HG02588 (cell line): ENCODE measurements at regions not wholly inside any gene's neighbourhood (a gene's known extent, or its start where the extent isn't known, plus 50 kb on each side); places are given as distances from the start of the nearest gene placed in this dataset.
"Not testable (repeated sequence)": the region's sequence is repeated elsewhere in the genome, so short reads cannot be mapped to it uniquely, and the experiment has no call there.

Experiments
- ATAC-seq: cut with Tn5 transposase; IDR thresholded peaks from one replicate; pipeline ENCODE4 v1.9.1; 2021; ENCODE audit warnings: mild to moderate bottlenecking, moderate library complexity; ENCODE audit not compliant: unreplicated experiment

DNA sequence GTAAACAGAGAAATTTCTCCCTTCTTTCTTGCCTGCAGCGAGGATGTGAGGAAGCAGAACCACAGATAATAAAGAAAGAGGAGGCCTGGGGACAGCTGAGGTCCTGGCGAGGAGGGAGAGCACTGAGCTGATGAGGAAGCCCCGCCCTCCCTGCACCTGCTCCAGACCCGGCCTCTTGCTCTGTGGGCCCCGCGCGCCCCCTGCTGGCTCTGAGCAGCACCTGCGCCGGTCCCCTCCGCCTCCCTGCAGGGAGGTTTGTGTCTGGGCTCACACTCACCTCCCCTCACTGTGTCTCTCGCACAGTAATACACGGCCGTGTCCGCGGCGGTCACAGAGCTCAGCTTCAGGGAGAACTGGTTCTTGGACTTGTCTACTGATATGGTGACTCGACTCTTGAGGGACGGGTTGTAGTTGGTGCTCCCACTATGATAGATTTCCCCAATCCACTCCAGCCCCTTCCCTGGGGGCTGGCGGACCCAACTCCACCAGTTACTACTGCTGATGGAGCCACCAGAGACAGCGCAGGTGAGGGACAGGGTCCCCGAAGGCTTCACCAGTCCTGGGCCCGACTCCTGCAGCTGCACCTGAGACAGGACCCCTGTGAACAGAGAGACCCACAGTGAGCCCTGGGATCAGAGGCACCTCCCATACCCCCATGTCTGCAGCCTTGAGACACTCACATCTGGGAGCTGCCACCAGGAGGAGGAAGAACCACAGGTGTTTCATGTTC, 485.4 kb downstream of the TMEM121 start:
- ATAC-seq, result not testable (repeated sequence)

DNA sequence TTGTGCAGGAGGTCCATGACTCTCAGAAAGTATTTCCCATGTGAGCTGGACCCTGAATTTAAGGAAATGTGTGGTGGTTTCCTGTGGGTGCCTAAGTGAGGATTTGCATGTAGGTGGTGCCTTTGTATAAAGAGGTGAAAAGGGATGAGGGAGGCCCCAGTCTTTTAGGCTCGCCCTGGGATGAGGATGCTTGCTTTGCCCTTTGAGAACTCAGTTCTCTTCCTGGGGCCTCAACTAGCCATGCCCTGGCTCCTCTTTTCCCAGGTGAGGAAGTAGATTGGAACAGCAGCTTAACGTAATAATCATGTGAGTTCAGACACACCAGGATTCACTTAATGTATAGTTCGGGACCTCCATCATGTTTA, 486.0 kb downstream of the TMEM121 start:
- not testable (repeated sequence) for ATAC-seq

DNA sequence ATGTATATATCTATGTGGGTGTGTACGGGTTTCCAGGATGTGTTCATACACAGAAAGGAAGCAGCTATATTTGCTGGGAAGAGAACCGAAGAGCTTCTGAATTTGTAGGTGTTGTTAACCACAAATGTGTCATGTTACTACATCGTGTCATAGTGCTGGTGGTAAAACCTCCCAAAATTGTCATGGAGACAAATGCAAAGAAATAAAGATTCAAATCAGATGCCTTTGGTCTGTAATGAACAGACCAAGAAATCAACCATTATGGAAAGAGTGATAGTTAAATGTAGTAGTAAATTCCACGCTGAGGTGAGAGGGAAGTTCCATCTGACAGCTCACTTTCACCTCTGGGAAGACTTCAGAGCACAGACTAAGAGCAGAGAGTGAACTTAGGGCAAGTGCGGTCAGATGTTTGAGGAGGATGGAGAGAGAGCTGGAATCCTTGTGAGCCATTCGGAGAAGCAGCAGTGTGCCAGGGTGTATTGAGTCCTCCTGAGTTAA, 487.5 kb downstream of the TMEM121 start:
- ATAC-seq, result no peak

DNA sequence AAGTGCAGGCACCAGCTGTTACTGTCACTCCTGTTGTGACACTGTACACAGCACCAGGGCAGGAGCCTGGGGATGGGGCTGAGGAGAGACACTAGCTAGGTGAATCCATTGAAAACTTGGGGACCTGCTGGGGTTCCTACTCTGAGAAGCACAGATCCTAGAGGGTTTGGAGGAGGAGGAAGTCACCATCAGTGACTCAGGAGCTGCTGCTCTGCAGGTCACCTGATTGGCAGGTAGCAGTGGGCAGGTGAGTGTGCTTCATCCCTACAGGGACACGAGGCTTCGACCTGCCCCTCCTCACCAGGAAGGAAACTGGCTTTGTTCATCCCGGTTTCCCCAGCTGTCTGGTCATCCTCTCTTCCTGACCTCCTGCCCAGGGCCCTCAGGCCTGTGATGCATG, 491.6 kb downstream of the TMEM121 start:
- not testable (repeated sequence) for ATAC-seq

DNA sequence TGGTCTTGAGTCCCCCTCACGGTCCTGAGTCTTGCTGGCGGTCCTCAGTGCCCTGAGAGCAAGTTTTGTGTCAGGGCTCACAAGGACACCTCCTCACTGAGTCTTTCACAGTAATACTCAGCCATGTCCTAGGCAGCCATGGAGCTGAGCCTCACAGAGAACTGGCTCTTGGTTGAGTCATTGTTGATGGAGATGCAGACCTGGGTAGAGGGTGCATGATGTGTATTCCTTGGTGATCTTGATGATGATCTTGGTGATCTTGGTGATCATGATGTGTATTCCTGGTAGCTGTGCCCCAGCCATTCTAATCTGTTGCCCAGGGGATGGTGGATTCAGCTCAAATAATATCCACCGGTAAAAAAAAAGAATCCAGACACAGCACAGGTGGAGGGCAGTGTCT, 495.4 kb downstream of the TMEM121 start:
- ATAC-seq, result no peak

DNA sequence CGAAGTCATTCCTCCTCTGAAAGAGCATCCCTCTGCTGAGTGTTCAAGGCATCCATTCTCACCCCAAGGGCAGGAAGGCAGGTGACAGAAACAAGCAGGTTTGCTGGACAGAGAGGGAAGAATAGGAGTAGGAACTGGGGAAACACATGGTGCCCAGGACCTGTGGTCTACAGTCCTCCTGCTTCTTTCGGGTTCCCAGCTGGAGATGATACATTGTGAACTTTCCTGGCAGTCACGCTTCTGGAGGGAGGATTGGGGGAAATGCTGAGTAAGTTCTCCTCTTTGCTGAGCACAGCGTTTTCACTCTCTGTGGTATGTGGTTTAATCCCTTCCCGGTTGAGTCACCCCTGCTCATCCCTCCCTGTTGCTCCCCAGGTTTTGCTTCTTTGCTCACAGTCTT, 496.3 kb downstream of the TMEM121 start:
- ATAC-seq, result not testable (repeated sequence)

DNA sequence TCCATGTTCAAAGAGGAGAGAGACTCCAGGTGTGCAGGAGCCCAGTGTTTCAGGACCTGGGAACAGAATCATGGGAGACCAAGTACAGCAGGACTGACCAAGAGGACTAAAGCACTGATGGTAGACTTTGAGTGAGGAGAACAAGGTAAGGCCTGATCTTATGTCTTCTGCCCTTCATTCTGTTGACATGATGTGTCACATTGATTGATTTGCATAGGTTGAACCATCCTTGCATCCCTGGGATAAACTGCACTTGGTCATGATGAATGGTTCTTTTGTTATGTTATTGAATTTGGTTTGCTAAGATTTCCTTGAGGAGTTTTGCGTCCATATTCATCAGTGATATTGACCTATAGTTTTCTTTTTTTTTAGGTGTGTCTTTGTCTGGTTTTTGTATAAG, 497.0 kb downstream of the TMEM121 start:
- no peak for ATAC-seq

DNA sequence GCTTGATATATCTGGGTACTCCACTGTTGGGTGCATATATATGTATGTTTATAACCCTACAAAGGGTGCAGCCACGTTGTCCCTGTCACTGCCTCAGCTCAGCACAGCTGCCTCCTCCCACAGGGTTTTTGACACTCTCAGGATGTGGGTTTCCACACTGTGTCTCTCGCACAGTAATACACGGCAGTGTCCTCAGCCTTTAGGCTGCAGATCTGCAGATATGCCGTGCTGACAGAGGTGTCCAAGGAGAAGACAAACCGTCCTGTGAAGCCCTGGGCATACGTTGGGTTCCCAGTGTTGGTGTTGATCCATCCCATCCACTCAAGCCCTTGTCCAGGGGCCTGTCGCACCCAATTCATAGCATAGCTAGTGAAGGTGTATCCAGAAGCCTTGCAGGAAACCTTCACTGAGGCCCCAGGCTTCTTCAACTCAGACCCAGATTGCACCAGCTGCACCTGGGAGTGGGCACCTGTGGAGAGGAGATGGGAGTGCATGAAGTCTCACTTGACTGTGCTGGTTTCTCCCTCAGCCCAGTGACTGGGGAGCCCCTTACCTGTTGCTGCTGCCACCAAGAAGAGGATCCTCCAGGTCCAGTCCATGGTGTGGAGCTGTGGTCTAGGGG, 498.7 kb downstream of the TMEM121 start:
- no peak for ATAC-seq

DNA sequence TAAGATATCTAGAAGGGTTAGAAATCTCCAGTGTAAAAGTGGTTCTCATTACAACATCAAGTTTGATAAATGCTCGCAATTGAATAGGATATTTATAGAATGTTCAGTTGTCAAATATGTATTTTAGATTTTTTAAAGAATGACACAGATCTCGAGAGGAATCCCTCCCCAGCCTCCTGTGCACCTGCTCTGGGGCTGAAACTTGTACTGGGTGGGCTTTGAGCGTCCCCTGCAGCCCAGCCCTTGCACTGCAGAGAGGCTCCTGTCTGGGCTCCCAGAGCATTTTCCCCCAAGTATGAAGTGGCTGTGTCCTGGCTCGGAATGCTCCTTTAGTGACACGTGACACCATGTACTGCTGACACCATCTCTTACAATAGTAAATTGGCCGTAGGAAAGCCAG, 499.6 kb downstream of the TMEM121 start:
- no peak for ATAC-seq

DNA sequence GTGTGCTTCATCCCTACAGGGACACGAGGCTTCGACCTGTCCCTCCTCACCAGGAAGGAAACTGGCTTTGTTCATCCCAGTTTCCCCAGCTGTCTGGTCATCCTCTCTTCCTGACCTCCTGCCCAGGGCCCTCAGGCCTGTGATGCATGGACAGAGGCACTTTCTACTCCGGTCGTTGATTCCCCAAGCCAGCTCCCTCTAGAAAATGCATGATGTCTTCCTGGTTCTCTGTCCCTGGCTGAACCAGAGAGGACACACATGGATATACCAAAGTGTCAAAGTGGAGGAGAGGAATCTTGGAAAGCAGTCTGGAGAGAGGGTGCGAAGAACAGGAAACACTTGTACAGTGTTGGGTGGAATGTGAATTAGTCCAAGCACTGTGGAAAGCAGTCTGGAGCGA, 501.4 kb downstream of the TMEM121 start:
- ATAC-seq, result not testable (repeated sequence)

DNA sequence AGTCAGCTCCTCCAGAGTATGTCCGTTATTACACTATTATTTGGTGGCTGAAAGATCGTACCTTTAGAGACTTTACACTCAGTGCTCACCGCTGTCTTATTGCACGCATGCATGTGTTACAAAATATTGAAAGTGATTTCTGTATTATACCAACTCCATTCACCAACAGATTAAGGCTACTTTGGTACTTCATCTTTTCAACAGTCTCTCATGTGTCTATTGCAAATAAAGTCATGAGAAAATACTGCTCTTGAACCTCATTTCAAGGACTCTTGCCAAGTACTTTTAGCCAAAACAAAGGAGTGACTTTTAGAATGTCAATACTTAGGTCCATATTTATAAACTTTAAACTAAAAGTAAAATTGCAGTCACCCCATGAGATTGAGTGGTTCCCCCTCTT, 503.6 kb downstream of the TMEM121 start:
- ATAC-seq, result no peak

DNA sequence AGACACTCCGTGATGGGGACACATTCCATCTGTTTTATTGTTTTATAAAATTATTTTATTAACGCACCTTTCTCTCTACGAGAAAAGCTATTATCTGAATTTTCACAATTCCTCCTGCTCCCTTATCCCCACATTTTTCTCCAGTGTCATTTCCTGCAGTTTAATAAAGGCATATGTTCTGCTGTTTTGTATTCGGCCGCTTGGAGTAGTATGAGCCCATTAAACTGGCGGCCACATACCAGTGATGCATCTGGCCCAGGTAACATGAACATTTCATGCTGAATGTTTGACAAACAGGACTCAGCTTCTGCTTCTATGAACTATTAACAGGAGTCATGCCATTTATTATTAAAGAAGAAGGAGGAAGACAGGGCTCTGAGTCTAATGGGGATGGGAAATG, 511.0 kb downstream of the TMEM121 start:
- no peak for ATAC-seq

DNA sequence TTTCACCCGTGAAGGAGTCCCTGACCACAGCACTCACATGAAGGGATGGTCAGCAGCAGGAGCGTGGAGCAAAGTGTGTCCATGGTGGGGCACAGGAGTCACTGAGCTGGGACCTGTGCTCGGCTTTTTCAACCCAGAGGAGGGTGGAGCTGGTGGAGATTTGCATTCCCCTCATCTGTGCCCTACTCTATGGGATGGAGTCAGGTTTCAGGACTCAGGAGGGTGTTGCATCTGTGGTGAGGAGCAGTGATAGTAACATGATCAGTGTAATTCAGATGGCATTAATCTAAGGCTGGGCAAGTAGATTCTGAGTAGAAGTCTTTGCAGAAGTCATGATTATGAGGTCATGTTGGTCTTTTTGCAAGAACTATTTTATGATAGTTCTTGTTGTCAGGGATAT, 511.9 kb downstream of the TMEM121 start:
- ATAC-seq, result no peak

DNA sequence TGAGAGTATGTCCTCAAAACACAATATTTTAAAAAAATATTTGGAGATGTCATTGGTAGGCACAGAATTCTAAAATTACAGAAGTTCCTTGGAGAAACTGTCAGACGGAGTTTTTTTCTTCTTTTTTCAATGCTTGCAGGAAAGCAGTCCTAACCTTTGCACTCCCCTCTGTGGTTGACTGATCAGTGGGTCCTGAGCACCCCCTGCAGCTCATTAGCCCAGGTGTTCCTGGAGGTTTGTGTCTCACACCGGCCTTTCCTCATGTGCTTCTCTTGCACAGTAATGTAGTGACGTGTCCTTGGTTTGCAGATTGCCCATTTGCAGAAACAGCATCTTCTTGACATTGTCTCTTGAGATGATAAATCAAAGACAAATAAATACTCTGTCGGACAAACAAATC, 513.0 kb downstream of the TMEM121 start:
- no peak for ATAC-seq

DNA sequence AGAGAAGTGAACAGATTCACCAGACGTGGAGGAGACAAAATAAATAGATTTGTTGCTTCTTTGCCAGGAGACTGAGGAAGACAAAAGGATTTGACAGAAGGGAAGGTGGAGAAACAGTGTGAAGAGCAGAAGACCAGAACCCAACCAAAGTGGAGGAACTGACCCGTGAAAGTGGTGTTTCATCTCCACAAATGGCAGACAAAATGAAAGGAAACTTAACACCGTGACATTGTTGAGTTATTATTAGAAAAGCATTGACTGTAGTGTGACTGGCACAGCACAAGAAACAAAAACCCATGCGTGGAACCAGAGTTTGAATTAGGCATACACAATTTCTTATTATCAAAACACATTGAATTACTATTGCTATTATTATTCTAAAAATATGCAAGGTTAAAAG, 518.1 kb downstream of the TMEM121 start:
- no peak for ATAC-seq

DNA sequence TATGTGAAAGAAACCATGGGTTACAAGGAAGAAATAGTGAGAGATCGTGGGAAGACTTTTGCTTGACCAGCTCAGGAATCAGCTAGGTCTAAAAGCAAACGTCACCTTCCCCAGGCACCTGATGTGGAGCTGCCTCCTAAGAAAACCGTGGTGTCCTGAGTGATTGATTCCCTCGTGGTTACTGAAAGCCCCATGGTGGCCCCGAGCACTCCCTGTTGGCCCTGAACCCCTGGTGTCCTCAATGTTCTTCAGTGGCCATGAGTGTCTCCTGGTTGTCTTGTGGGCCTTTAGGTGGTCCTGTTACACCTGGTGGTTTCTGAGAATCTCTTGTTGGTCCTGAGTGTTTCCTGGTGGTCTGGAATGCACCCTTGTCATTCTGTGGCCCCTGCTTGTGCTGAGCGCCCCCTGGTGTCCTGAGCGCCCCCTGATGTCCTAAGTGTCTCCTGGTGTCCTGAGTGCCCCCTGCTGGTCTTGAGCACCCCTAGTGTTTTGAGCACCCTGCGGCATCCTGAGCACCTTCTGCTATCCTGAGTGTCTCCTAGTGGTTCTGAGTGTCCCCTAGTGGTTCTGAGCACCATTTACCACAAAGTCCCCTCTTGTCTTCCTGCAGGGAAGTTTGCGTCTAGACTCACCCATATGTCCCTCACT, 518.7 kb downstream of the TMEM121 start:
- ATAC-seq, result no peak

DNA sequence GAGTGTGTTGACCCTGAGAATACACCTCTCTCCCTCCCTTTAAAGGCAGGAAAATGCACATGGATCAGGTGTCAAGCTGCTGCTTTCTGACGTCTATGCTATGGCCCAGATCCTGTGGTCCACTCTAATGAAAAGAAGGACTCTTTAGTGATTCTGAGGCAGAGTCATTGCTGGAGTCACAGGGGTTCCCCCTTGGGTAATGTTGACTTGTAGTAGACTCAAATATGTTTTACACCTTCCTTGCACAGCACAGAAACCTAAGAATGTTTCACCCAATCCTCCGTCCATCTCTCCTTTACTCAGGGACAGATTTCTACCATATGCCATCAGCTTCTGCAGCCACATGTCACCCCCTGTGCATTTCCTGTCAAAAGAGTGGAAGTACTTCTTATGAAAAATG, 525.4 kb downstream of the TMEM121 start:
- no peak for ATAC-seq

DNA sequence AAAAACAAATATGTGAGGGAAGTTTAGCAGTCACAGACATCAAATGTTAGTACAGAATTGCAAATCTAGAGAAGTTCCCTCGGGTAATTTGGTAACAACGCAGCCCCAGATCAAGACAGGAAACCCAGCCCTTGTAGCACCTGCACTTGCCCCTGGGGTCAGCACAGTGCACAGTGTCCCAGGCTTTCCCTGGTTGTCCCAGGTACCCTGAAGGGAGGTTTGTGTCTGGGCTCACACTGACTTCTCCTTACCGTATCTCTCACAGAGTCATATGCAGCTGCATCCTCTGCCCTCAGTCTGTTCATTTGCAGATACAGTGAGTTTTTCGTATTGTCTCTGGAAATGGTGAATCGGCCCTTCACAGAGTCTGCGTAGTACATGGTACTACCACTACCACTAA, 528.9 kb downstream of the TMEM121 start:
- no peak for ATAC-seq

DNA sequence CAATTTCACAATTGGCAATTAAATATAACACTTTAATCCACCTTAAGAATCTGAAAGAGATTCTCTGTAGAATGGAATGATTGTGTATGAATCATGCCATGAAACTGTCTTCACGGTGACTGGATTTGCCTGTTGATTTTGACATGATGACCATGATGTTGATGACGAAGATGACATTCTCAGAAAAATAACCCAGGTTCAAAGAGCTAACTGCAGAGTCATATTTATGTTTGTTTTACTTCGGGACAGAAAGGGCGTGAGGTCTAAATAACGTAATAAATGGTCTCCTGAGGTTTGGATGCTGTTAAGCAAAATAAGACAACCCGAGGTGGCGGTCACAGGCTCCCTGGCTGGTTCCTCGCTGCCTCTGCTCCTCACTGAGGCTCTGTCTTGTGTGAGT, 532.0 kb downstream of the TMEM121 start:
- ATAC-seq, result no peak

DNA sequence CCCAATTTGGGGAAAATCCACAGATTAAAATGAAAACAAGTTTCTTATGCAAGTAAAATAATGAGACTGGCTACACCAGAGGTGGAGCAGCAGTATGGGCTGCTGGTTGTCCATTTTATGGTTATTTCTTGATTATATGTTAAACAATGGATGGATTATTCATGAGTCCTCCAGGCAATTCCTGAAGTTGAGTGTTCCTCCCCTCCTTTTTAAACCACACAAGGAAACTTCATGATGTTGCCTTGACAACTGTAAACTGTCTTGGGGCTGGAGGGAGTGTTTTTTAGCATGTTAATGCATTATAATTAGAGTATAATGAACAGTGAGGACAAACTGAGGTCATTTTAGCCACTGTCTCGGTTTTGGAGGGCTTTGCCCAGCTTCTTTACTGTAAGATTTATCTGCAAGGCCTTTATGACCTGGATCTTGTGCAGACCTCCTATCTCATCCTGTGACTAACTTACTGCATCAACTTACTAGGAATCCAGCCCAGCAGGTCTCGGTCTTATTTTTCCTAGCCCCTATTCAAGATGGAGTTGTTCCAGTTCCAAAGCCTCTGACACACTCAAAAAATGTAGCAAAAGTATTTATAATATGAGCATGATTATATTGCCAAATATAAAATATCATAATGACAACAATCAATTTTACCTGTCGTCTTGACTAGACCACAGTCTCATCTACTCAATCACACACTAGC, 534.0 kb downstream of the TMEM121 start:
- ATAC-seq, result no peak

DNA sequence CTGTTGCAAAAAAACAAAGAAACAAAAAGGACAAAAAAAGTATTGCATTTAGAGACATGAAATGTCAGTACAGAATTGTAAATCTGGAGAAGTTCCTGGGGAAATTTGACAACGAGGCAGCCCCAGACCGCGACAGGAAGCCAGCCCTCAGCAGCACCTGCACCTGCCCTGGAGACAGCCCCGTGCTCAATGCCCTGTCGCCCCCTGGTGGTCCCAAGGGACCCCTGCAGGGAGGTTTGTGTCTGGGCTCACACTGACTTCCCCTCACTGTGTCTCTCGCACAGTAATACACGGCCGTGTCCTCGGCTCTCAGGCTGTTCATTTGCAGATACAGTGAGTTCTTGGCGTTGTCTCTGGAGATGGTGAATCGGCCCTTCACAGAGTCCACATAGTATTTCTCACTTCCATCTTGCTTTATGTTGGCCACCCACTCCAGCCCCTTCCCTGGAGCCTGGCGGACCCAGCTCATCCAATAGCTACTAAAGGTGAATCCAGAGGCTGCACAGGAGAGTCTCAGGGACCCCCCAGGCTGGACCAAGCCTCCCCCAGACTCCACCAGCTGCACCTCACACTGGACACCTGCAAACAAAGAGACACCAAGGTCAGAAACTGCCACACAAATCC, 535.6 kb downstream of the TMEM121 start:
- ATAC-seq, result not testable (repeated sequence)
